ENCODE measurements at regions not wholly inside any gene's neighbourhood (a gene's known extent, or its start where the extent isn't known, plus 50 kb on each side); places are given as distances from the start of the nearest gene placed in this dataset.

DNA sequence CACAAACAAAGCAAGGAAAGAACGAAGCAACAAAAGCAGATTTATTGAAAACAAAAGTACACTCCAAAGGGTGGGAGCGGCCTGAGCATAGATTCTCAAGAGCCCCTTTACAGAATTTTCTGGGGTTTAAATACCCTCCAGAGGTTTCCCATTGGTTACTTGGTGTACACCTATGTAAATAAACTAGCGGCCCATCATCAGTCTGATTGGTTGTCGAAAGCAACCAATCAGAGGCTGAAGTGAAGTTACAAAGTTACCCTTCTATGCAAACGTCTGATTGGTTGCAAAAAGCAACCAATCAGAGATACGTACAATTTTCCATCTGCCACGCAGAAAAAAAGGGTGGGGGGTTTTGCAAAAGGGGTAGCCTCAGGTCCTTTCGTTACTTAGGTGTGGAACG is 96.3 kb upstream of the UBAC2 start:
- TF ChIP-seq, protein P1, sequence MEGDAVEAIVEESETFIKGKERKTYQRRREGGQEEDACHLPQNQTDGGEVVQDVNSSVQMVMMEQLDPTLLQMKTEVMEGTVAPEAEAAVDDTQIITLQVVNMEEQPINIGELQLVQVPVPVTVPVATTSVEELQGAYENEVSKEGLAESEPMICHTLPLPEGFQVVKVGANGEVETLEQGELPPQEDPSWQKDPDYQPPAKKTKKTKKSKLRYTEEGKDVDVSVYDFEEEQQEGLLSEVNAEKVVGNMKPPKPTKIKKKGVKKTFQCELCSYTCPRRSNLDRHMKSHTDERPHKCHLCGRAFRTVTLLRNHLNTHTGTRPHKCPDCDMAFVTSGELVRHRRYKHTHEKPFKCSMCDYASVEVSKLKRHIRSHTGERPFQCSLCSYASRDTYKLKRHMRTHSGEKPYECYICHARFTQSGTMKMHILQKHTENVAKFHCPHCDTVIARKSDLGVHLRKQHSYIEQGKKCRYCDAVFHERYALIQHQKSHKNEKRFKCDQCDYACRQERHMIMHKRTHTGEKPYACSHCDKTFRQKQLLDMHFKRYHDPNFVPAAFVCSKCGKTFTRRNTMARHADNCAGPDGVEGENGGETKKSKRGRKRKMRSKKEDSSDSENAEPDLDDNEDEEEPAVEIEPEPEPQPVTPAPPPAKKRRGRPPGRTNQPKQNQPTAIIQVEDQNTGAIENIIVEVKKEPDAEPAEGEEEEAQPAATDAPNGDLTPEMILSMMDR (IDR thresholded peaks at IDR 0.05; ENCODE audit: low read depth, low read length), result no peak
- POLR2A ChIA-PET, result no interaction called here

GRCh38 chr13:99105160-99105559 is 95.5 kb upstream of the UBAC2 start:
- no peak overlapping the region for H3K4me3 ChIP-seq (ENCODE audit: low read depth, low read length)
- TF ChIP-seq, protein P1 (IDR thresholded peaks at IDR 0.05; ENCODE audit: low read depth, low read length), result no peak
- CTCF ChIA-PET, result no interaction called here

More for the DNA sequence above, 96.3 kb upstream of the UBAC2 start:
- no peak overlapping the region for H3K27ac ChIP-seq (ENCODE audit: low read depth, low read length)
- DNase-seq (ENCODE audit: low read depth, low spot score), result no peak
- H3K9me3 ChIP-seq (ENCODE audit: control insufficient read depth, insufficient read depth, low read length), result no peaks in the 10 kb centered on the region; the same call in 1 of the 2 replicates
- peaks cover 3% of the 10 kb centered on the region for H3K27me3 ChIP-seq (ENCODE audit: control insufficient read depth, insufficient read depth, low read length)
- CTCF ChIA-PET, result no interaction called here
- H3K4me3 ChIP-seq (ENCODE audit: low read depth, low read length), result no peak overlapping the region

GRCh38 chr13:99113351-99113750 is 87.3 kb upstream of the UBAC2 start:
- H3K27ac ChIP-seq (ENCODE audit: low read depth, low read length), result no peak overlapping the region
- TF ChIP-seq, protein P1 (IDR thresholded peaks at IDR 0.05; ENCODE audit: low read depth, low read length), result no peak

More at GRCh38 chr13:99105160-99105559, 95.5 kb upstream of the UBAC2 start:
- no peak for DNase-seq (ENCODE audit: low read depth, low spot score)
- Histone ChIP-seq H3K9me3 (ENCODE audit: control insufficient read depth, insufficient read depth, low read length) (no peaks in the 10 kb centered on the region; the same call in 1 of the 2 replicates), H3K27me3 (ENCODE audit: control insufficient read depth, insufficient read depth, low read length) (peaks cover 3% of the 10 kb centered on the region), H3K27ac (ENCODE audit: low read depth, low read length) (no peak overlapping the region)
- POLR2A ChIA-PET, result no interaction called here

DNA sequence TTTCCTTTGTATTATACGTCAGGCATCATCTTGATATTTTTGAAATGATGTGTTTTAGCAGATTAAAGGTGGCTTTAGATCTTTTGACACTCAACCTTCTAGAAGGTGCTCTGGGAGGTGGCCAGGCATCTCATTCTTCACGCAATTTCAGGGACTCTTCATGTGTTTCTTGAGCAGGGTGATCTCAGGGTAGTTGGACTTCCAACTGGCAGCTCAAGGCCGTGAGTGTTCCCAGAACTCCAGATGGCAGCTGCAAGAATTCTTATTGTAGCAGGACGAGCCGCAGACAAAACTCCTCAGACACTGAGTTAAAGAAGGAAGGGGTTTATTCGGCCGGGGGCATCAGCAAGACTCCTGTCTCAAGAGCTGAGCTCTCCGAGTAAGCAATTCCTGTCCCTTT is 82.5 kb upstream of the UBAC2 start:
- H3K27ac ChIP-seq (ENCODE audit: low read depth, low read length), result no peak overlapping the region
- H3K9me3 ChIP-seq (ENCODE audit: control insufficient read depth, insufficient read depth, low read length), result no peaks in the 10 kb centered on the region; the same call in 1 of the 2 replicates
- no peak overlapping the region for H3K4me3 ChIP-seq (ENCODE audit: low read depth, low read length)
- ChIA-PET CTCF (no interaction called here), POLR2A (no interaction called here)
- DNase-seq (ENCODE audit: low read depth, low spot score), result no peak
- no peaks in the 10 kb centered on the region for H3K27me3 ChIP-seq (ENCODE audit: control insufficient read depth, insufficient read depth, low read length)
- TF ChIP-seq, protein P1 (IDR thresholded peaks at IDR 0.05; ENCODE audit: low read depth, low read length), result no peak

More at GRCh38 chr13:99113351-99113750, 87.3 kb upstream of the UBAC2 start:
- no peak for DNase-seq (ENCODE audit: low read depth, low spot score)
- Histone ChIP-seq H3K4me3 (ENCODE audit: low read depth, low read length) (no peak overlapping the region), H3K9me3 (ENCODE audit: control insufficient read depth, insufficient read depth, low read length) (no peaks in the 10 kb centered on the region; the same call in 1 of the 2 replicates), H3K27me3 (ENCODE audit: control insufficient read depth, insufficient read depth, low read length) (no peaks in the 10 kb centered on the region)
- CTCF ChIA-PET, result no interaction called here
- POLR2A ChIA-PET, result no interaction called here

- TF ChIP-seq, protein P1 (IDR thresholded peaks at IDR 0.05; ENCODE audit: low read depth, low read length), result no peak
These were observed 81.0 kb upstream of the UBAC2 start for GRCh38 chr13:99119656-99120055.

More at GRCh38 chr13:99119656-99120055, 81.0 kb upstream of the UBAC2 start:
- ChIA-PET CTCF (interaction anchor here (0.6 kb wide), 1 partner anchor 63 kb away, joined by 3 read pairs; no protein-coding TSS in a partner anchor), POLR2A (no interaction called here)
- Histone ChIP-seq H3K27me3 (ENCODE audit: control insufficient read depth, insufficient read depth, low read length) (no peaks in the 10 kb centered on the region), H3K9me3 (ENCODE audit: control insufficient read depth, insufficient read depth, low read length) (no peaks in the 10 kb centered on the region; the same call in 1 of the 2 replicates), H3K4me3 (ENCODE audit: low read depth, low read length) (no peak overlapping the region), H3K27ac (ENCODE audit: low read depth, low read length) (no peak overlapping the region)
- DNase-seq (ENCODE audit: low read depth, low spot score), result no peak

Measured in AG04450 (cell line).